Nephron (organoid): ENCODE measurements at regions not wholly inside any gene's neighbourhood (a gene's known extent, or its start where the extent isn't known, plus 50 kb on each side); places are given as distances from the start of the nearest gene placed in this dataset.
A peak's percentile ranks its signal among the peaks of the same experiment; 100 is the strongest.
"Not testable (repeated sequence)": the region's sequence is repeated elsewhere in the genome, so short reads cannot be mapped to it uniquely, and the experiment has no call there.

Experiments used
- H3K27ac Mint-ChIP-seq, 3 experiments: 2 replicates each; pipeline ENCODE4 v1.8.0; 2020; ENCODE audit warnings: mixed read lengths in 3 of 3, mild to moderate bottlenecking in 2 of 3, moderate library complexity in 1 of 3
- H3K27me3 Mint-ChIP-seq: 2 replicates; pipeline ENCODE4 v1.8.0; 2021; ENCODE audit warnings: low read depth, mild to moderate bottlenecking, moderate library complexity, mixed read lengths
- H3K36me3 Mint-ChIP-seq: 2 replicates; pipeline ENCODE4 v1.8.0; 2020; ENCODE audit warnings: low read depth, mixed read lengths
- H3K4me1 Mint-ChIP-seq: 2 replicates; pipeline ENCODE4 v1.8.0; 2020; ENCODE audit warnings: mixed read lengths
- H3K4me3 Mint-ChIP-seq, 3 experiments: 2 replicates each; pipeline ENCODE4 v1.8.0; 2020; ENCODE audit warnings: mild to moderate bottlenecking in 3 of 3, mixed read lengths in 3 of 3, moderate library complexity in 2 of 3
- H3K9me3 Mint-ChIP-seq: 2 replicates; pipeline ENCODE4 v1.8.0; 2020; ENCODE audit warnings: mixed read lengths
- CTCF ChIP-seq, 3 experiments: fragments of 200-600 bp; sonication (generic); IDR thresholded peaks; one replicate each; pipeline ENCODE4 v1.5.0; 2021; ENCODE audit warnings: antibody characterized with exemption in 3 of 3; ENCODE audit not compliant: unreplicated experiment in 3 of 3

- peaks cover 21% of the 10 kb centered on the region for H3K4me1 Mint-ChIP-seq
- H3K4me3 Mint-ChIP-seq = peak overlapping the region; percentile 95 to 98 (median 97)
- H3K27ac Mint-ChIP-seq = peak overlapping the region; percentile 89 to 96 (median 94)
- peaks cover 26% of the 10 kb centered on the region for H3K36me3 Mint-ChIP-seq
- H3K9me3 Mint-ChIP-seq = peaks cover 5% of the 10 kb centered on the region
- TF ChIP-seq CTCF (IDR thresholded peaks at IDR 0.05; ENCODE audit: unreplicated experiment in 3 of 3) = no peak
- H3K27me3 Mint-ChIP-seq = peaks cover 6% of the 10 kb centered on the region
Observed at GRCh38 chr17:68103148-68103547, 67.6 kb downstream of the KPNA2 start.

- H3K9me3 Mint-ChIP-seq = peaks cover 14% of the 10 kb centered on the region
- H3K27me3 Mint-ChIP-seq = peaks cover 3% of the 10 kb centered on the region
- peak overlapping the region in 1 of 3 experiments; percentile 69 for H3K27ac Mint-ChIP-seq
- H3K4me1 Mint-ChIP-seq = peaks cover 21% of the 10 kb centered on the region
- TF ChIP-seq CTCF (IDR thresholded peaks at IDR 0.05; ENCODE audit: unreplicated experiment in 3 of 3) = no peak
- peak overlapping the region in 1 of 3 experiments; percentile 15 for H3K4me3 Mint-ChIP-seq
- H3K36me3 Mint-ChIP-seq = peaks cover 36% of the 10 kb centered on the region
Observed at GRCh38 chr17:68106085-68106484, 70.5 kb downstream of the KPNA2 start.

- H3K36me3 Mint-ChIP-seq = peaks cover 36% of the 10 kb centered on the region
- no peak overlapping the region for H3K4me3 Mint-ChIP-seq
- H3K4me1 Mint-ChIP-seq = peaks cover 17% of the 10 kb centered on the region
- no peaks in the 10 kb centered on the region for H3K27me3 Mint-ChIP-seq
- no peak for TF ChIP-seq CTCF (IDR thresholded peaks at IDR 0.05; ENCODE audit: unreplicated experiment in 3 of 3)
- no peak overlapping the region for H3K27ac Mint-ChIP-seq
- peaks cover 14% of the 10 kb centered on the region for H3K9me3 Mint-ChIP-seq
Observed at GRCh38 chr17:68107373-68107772, 71.8 kb downstream of the KPNA2 start.

GRCh38 chr17:68108313-68109000 is 72.9 kb downstream of the KPNA2 start:
- Mint-ChIP-seq H3K4me3 (no peak overlapping the region), H3K36me3 (peaks cover 41% of the 10 kb centered on the region), H3K27ac (no peak overlapping the region), H3K4me1 (peaks cover 6% of the 10 kb centered on the region), H3K9me3 (peaks cover 14% of the 10 kb centered on the region), H3K27me3 (no peaks in the 10 kb centered on the region)
- no peak for TF ChIP-seq CTCF (IDR thresholded peaks at IDR 0.05; ENCODE audit: unreplicated experiment in 3 of 3)

GRCh38 chr17:68109404-68109803 is 73.9 kb downstream of the KPNA2 start:
- not testable (repeated sequence) for H3K4me1 Mint-ChIP-seq, H3K27me3 Mint-ChIP-seq, H3K4me3 Mint-ChIP-seq, H3K27ac Mint-ChIP-seq
- H3K9me3 Mint-ChIP-seq = peaks cover 14% of the 10 kb centered on the region
- peaks cover 45% of the 10 kb centered on the region for H3K36me3 Mint-ChIP-seq

GRCh38 chr17:68116211-68116610 is 80.7 kb downstream of the KPNA2 start:
- H3K36me3 Mint-ChIP-seq = peaks cover 65% of the 10 kb centered on the region
- H3K4me3 Mint-ChIP-seq, H3K27ac Mint-ChIP-seq, H3K4me1 Mint-ChIP-seq, H3K9me3 Mint-ChIP-seq, H3K27me3 Mint-ChIP-seq: not testable (repeated sequence)

- no peaks in the 10 kb centered on the region for H3K9me3 Mint-ChIP-seq
- H3K27ac Mint-ChIP-seq = no peak overlapping the region
- H3K27me3 Mint-ChIP-seq = no peaks in the 10 kb centered on the region
- no peak overlapping the region for H3K4me3 Mint-ChIP-seq
- no peak for TF ChIP-seq CTCF (IDR thresholded peaks at IDR 0.05; ENCODE audit: unreplicated experiment in 3 of 3)
- no peaks in the 10 kb centered on the region for H3K4me1 Mint-ChIP-seq
- H3K36me3 Mint-ChIP-seq = peaks cover 70% of the 10 kb centered on the region
Observed at GRCh38 chr17:68122587-68122986, 87.1 kb downstream of the KPNA2 start.
